ENCODE measurements at regions not wholly inside any gene's neighbourhood (a gene's known extent, or its start where the extent isn't known, plus 50 kb on each side); places are given as distances from the start of the nearest gene placed in this dataset.

DNA sequence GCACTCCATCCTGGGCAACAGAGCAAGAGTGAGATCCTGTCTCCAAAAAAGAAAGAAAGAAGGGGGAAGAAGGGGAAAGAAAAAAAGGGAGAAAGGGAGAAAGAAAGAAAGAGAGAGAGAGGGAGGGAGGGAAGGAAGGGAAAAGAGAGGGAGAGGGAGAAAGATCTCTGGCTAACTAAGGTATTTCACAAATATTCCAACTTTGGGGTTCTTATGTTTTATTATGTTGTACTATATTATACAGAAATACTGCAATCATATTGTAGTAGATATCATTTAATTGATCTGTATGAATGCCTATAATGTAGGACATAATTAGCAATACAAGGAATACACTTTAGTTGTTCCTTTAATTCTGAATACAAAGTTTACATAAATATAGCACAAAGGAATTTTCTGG, 70.1 kb upstream of the STAM2 start:
- no peak overlapping the region for H3K9ac ChIP-seq (ENCODE audit: low read depth in 1 of 3, low read length in 3 of 3)
- no peaks in the 10 kb centered on the region for H3K36me3 ChIP-seq (ENCODE audit: control insufficient read depth in 3 of 3, insufficient read depth in 3 of 3, low read length in 3 of 3)
- H3K27me3 ChIP-seq (ENCODE audit: control insufficient read depth in 3 of 3, insufficient read depth in 3 of 3, low read length in 3 of 3), result no peaks in the 10 kb centered on the region
- no peak overlapping the region for H3K27ac ChIP-seq (ENCODE audit: low read depth, low read length)
- H3K9me3 ChIP-seq (ENCODE audit: control insufficient read depth in 3 of 3, low read length in 3 of 3), result no peaks in the 10 kb centered on the region
- H3K4me1 ChIP-seq (ENCODE audit: control insufficient read depth in 3 of 3, insufficient read depth in 3 of 3, low read length in 3 of 3), result peaks cover 0 to 2% (median 0%) of the 10 kb centered on the region in 3 donors
- no peak overlapping the region for H3K4me3 ChIP-seq (ENCODE audit: low read length in 3 of 3)

DNA sequence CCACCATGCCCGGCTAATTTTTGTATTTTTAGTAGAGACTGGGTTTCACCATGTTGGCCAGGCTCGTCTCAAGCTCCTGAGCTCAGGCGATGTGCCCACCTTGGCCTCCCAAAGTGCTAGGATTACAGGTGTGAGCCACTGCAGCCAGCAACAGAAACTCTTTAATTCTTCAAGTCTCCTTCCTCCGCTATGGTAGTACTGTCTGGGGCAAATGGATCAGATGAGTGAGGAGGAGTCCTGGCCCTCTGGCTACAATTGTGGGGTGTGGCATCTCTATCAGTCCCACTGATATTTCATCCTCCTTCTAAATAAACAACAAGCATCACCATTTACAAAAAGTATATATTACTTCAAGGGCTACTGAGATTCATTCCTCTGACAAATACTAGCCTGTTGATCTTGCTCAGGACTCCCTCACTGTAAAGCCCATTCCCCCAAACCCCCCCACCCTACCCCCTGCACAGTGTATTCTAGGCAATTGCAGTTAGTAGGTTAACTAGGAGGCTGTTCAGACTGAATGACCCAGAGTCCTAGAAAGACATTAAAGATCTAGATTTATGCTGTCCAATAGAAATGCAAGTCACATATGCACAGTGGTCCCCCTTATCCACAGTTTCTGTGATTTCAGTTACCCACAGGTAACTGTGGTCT, 71.2 kb upstream of the STAM2 start:
- Histone ChIP-seq H3K4me1 (ENCODE audit: control insufficient read depth in 3 of 3, insufficient read depth in 3 of 3, low read length in 3 of 3) (peaks cover 0 to 2% (median 0%) of the 10 kb centered on the region in 3 donors), H3K27ac (ENCODE audit: low read depth, low read length) (no peak overlapping the region), H3K27me3 (ENCODE audit: control insufficient read depth in 3 of 3, insufficient read depth in 3 of 3, low read length in 3 of 3) (no peaks in the 10 kb centered on the region), H3K9me3 (ENCODE audit: control insufficient read depth in 3 of 3, low read length in 3 of 3) (no peaks in the 10 kb centered on the region), H3K36me3 (ENCODE audit: control insufficient read depth in 3 of 3, insufficient read depth in 3 of 3, low read length in 3 of 3) (no peaks in the 10 kb centered on the region), H3K4me3 (ENCODE audit: low read length in 3 of 3) (no peak overlapping the region), H3K9ac (ENCODE audit: low read depth in 1 of 3, low read length in 3 of 3) (no peak overlapping the region)

DNA sequence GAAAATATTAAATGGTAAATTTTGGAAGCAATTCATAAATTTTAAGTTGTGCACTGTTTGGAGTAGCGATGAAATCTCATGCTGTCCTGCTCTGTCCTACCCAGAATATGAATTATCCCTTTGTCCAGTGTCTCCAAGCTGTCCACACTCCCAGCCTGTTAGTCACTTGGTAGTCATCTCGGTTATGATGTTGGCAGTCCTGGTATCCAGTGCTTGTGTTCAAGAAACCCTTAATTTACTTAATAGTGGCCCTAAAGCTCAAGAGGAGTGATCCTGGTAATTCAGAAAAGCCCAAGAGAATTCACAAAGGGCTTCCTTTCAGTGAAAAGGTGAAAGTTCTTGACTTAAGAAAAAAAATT, 71.8 kb upstream of the STAM2 start:
- Histone ChIP-seq H3K27ac (ENCODE audit: low read depth, low read length) (no peak overlapping the region), H3K9me3 (ENCODE audit: control insufficient read depth in 3 of 3, low read length in 3 of 3) (no peaks in the 10 kb centered on the region), H3K4me1 (ENCODE audit: control insufficient read depth in 3 of 3, insufficient read depth in 3 of 3, low read length in 3 of 3) (peaks cover 0 to 2% (median 0%) of the 10 kb centered on the region in 3 donors), H3K4me3 (ENCODE audit: low read length in 3 of 3) (no peak overlapping the region), H3K27me3 (ENCODE audit: control insufficient read depth in 3 of 3, insufficient read depth in 3 of 3, low read length in 3 of 3) (no peaks in the 10 kb centered on the region), H3K9ac (ENCODE audit: low read depth in 1 of 3, low read length in 3 of 3) (no peak overlapping the region), H3K36me3 (ENCODE audit: control insufficient read depth in 3 of 3, insufficient read depth in 3 of 3, low read length in 3 of 3) (no peaks in the 10 kb centered on the region)

DNA sequence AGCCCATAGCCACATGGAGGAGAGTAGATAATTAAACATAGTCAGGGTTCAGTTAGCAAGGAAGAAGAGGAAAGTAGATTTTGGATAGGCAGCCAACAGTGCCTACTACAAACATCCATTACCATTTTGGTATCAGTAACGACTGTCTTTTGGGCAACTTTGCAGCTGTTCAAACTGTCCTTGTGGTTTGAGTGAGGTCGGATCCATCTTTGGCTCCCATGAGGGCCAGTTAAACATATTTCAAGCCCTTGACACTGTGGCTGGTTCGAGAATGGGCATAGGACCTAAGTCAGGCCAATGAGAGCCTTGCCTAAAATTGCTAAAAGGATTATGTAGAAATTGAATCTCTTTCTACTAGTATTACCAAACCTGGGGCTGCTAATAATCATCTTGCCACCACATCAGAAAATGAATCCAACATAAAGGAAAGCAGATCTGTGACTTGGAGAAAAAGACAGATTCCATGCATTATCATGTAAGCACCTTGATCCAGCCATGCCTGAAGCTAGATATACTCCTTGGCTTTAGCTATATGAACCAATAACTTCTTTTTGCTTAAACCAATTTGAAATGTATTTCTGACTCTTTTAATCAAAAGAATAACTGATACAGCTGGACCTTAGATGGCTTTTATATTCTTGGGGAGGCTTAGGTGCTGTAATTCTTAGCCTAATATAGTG, 75.0 kb upstream of the STAM2 start:
- no peaks in the 10 kb centered on the region for H3K9me3 ChIP-seq (ENCODE audit: control insufficient read depth in 3 of 3, low read length in 3 of 3)
- no peak overlapping the region for H3K4me3 ChIP-seq (ENCODE audit: low read length in 3 of 3)
- H3K27me3 ChIP-seq (ENCODE audit: control insufficient read depth in 3 of 3, insufficient read depth in 3 of 3, low read length in 3 of 3), result no peaks in the 10 kb centered on the region
- H3K4me1 ChIP-seq (ENCODE audit: control insufficient read depth in 3 of 3, insufficient read depth in 3 of 3, low read length in 3 of 3), result no peaks in the 10 kb centered on the region
- H3K36me3 ChIP-seq (ENCODE audit: control insufficient read depth in 3 of 3, insufficient read depth in 3 of 3, low read length in 3 of 3), result no peaks in the 10 kb centered on the region
- H3K9ac ChIP-seq (ENCODE audit: low read depth in 1 of 3, low read length in 3 of 3), result no peak overlapping the region
- H3K27ac ChIP-seq (ENCODE audit: low read depth, low read length), result no peak overlapping the region

DNA sequence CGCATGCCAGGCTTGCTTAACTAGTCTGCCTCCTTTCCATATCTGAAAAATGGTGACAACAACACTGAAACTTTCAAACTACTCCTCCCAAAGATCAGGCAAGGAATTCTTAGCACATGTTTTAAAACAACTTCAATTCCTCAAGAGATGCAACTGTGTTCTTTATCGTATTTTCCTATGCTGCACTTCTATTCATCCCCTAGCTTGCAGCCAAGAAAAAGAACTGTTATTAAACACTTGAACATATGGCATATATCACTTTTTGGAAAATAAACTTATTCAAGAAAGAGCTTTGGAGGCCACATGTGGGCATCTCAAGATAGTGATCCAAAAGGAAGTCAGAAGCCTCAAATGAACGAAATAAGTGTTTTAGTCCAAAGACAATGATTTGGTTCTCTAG, 75.6 kb upstream of the STAM2 start:
- Histone ChIP-seq H3K36me3 (ENCODE audit: control insufficient read depth in 3 of 3, insufficient read depth in 3 of 3, low read length in 3 of 3) (no peaks in the 10 kb centered on the region), H3K9ac (ENCODE audit: low read depth in 1 of 3, low read length in 3 of 3) (no peak overlapping the region), H3K27me3 (ENCODE audit: control insufficient read depth in 3 of 3, insufficient read depth in 3 of 3, low read length in 3 of 3) (no peaks in the 10 kb centered on the region), H3K9me3 (ENCODE audit: control insufficient read depth in 3 of 3, low read length in 3 of 3) (no peaks in the 10 kb centered on the region), H3K27ac (ENCODE audit: low read depth, low read length) (no peak overlapping the region), H3K4me3 (ENCODE audit: low read length in 3 of 3) (no peak overlapping the region), H3K4me1 (ENCODE audit: control insufficient read depth in 3 of 3, insufficient read depth in 3 of 3, low read length in 3 of 3) (no peaks in the 10 kb centered on the region)

DNA sequence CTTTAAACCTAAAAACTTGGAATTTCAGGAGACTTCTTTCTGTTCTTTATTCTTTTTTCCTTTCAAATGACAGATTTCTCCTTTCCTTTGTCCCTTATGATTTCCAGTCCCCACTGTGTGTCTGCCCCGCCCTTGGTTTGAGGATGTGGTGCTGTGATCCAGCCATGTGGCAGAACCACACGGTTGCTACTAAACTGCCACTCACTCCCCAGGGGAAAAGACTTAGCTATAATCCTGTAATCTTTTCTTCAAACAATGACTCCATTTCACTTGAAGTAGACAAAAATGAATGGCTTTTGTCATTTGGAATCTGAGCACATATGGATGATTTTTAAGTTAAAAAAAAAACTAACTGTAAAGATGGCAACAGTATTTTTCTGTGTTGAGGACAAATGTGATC, 76.2 kb upstream of the STAM2 start:
- Histone ChIP-seq H3K27me3 (ENCODE audit: control insufficient read depth in 3 of 3, insufficient read depth in 3 of 3, low read length in 3 of 3) (no peaks in the 10 kb centered on the region), H3K4me1 (ENCODE audit: control insufficient read depth in 3 of 3, insufficient read depth in 3 of 3, low read length in 3 of 3) (no peaks in the 10 kb centered on the region), H3K9ac (ENCODE audit: low read depth in 1 of 3, low read length in 3 of 3) (no peak overlapping the region), H3K36me3 (ENCODE audit: control insufficient read depth in 3 of 3, insufficient read depth in 3 of 3, low read length in 3 of 3) (no peaks in the 10 kb centered on the region), H3K4me3 (ENCODE audit: low read length in 3 of 3) (no peak overlapping the region), H3K9me3 (ENCODE audit: control insufficient read depth in 3 of 3, low read length in 3 of 3) (no peaks in the 10 kb centered on the region), H3K27ac (ENCODE audit: low read depth, low read length) (no peak overlapping the region)

DNA sequence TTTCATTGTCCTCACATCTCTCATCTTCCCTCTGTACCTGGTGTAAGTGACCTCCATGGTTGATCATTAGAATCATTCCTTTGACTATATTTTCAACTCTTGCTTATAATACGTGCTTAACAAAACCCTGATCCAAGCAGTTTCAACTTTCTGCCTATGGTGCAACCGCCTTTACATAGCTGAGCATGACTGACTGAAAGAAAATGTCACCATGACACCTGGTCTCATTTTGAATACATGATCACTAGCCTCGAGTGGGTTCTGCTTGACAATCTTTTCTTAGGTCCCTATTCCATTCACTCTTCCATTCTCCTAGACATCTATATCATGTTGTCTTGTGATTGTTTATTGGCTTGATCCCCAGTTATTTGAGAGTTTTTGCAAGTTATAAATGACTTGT, 78.9 kb upstream of the STAM2 start:
- no peak overlapping the region for H3K4me3 ChIP-seq (ENCODE audit: low read length in 3 of 3)
- no peaks in the 10 kb centered on the region for H3K27me3 ChIP-seq (ENCODE audit: control insufficient read depth in 3 of 3, insufficient read depth in 3 of 3, low read length in 3 of 3)
- H3K9me3 ChIP-seq (ENCODE audit: control insufficient read depth in 3 of 3, low read length in 3 of 3), result no peaks in the 10 kb centered on the region
- no peak overlapping the region for H3K27ac ChIP-seq (ENCODE audit: low read depth, low read length)
- no peaks in the 10 kb centered on the region for H3K36me3 ChIP-seq (ENCODE audit: control insufficient read depth in 3 of 3, insufficient read depth in 3 of 3, low read length in 3 of 3)
- no peaks in the 10 kb centered on the region for H3K4me1 ChIP-seq (ENCODE audit: control insufficient read depth in 3 of 3, insufficient read depth in 3 of 3, low read length in 3 of 3)
- H3K9ac ChIP-seq (ENCODE audit: low read depth in 1 of 3, low read length in 3 of 3), result no peak overlapping the region

DNA sequence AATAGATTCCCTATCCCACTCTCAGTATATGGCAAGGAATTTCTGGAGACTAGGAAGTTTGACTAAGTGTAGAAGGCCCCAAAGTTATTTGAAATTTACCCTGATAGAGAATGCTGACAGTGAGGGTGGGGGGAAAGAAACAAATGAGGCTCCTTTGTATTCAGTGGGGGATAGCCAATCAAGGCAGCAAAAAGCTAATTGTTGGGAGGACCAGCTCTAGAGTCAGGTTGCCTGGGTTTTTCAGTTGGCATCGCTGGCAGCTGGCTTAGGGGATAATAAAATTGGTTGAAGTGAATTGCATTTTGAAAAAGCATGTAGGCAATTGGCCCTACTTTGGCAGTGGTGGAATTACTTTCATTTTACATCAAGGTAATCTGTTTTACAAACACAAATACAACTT, 79.4 kb upstream of the STAM2 start:
- no peaks in the 10 kb centered on the region for H3K27me3 ChIP-seq (ENCODE audit: control insufficient read depth in 3 of 3, insufficient read depth in 3 of 3, low read length in 3 of 3)
- no peaks in the 10 kb centered on the region for H3K4me1 ChIP-seq (ENCODE audit: control insufficient read depth in 3 of 3, insufficient read depth in 3 of 3, low read length in 3 of 3)
- H3K36me3 ChIP-seq (ENCODE audit: control insufficient read depth in 3 of 3, insufficient read depth in 3 of 3, low read length in 3 of 3), result no peaks in the 10 kb centered on the region
- no peak overlapping the region for H3K4me3 ChIP-seq (ENCODE audit: low read length in 3 of 3)
- H3K9me3 ChIP-seq (ENCODE audit: control insufficient read depth in 3 of 3, low read length in 3 of 3), result no peaks in the 10 kb centered on the region
- H3K27ac ChIP-seq (ENCODE audit: low read depth, low read length), result no peak overlapping the region
- H3K9ac ChIP-seq (ENCODE audit: low read depth in 1 of 3, low read length in 3 of 3), result no peak overlapping the region

DNA sequence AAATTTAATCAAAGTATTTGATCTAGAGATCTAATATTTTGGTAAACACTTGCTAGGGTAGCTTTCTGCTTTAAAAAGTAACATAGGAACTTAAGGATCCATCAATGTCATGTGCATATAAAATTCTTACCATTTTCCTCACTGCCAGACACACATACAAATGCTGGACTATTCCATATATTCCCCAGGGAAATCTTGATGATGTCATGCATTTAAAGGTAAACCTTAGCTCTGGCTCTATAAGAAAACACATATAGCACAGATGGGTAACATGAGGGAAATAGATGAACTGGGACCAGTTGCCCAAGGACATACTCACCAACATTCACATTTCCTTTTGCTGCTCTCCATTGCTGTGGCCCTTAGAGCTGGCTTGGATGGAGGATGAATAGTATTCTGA, 79.1 kb upstream of the FMNL2 start:
- H3K4me3 ChIP-seq (ENCODE audit: low read length in 3 of 3), result no peak overlapping the region
- H3K27me3 ChIP-seq (ENCODE audit: control insufficient read depth in 3 of 3, insufficient read depth in 3 of 3, low read length in 3 of 3), result no peaks in the 10 kb centered on the region
- H3K9ac ChIP-seq (ENCODE audit: low read depth in 1 of 3, low read length in 3 of 3), result no peak overlapping the region
- no peaks in the 10 kb centered on the region for H3K36me3 ChIP-seq (ENCODE audit: control insufficient read depth in 3 of 3, insufficient read depth in 3 of 3, low read length in 3 of 3)
- no peak overlapping the region for H3K27ac ChIP-seq (ENCODE audit: low read depth, low read length)
- no peaks in the 10 kb centered on the region for H3K9me3 ChIP-seq (ENCODE audit: control insufficient read depth in 3 of 3, low read length in 3 of 3)
- H3K4me1 ChIP-seq (ENCODE audit: control insufficient read depth in 3 of 3, insufficient read depth in 3 of 3, low read length in 3 of 3), result no peaks in the 10 kb centered on the region

DNA sequence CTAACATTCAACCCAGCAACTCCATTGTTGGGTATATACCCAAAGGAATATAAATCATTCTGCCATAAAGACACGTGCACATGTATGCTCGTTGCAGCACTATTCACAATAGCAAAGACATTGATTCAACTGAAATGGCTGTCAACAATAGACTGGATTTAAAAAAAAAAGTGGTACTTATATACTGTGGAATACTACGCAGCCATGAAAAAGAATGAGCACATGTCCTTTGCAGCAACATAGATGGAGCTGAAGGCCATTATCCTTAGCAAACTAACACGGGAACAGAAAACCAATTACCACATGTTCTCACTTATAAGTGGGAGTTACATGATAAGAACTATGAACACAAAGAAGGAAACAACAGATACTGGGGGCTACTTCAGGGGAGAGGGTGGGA, 74.0 kb upstream of the FMNL2 start:
- H3K36me3 ChIP-seq (ENCODE audit: control insufficient read depth in 3 of 3, insufficient read depth in 3 of 3, low read length in 3 of 3), result no peaks in the 10 kb centered on the region
- H3K9me3 ChIP-seq (ENCODE audit: control insufficient read depth in 3 of 3, low read length in 3 of 3), result no peaks in the 10 kb centered on the region
- H3K4me1 ChIP-seq (ENCODE audit: control insufficient read depth in 3 of 3, insufficient read depth in 3 of 3, low read length in 3 of 3), result no peaks in the 10 kb centered on the region
- no peak overlapping the region for H3K27ac ChIP-seq (ENCODE audit: low read depth, low read length)
- no peaks in the 10 kb centered on the region for H3K27me3 ChIP-seq (ENCODE audit: control insufficient read depth in 3 of 3, insufficient read depth in 3 of 3, low read length in 3 of 3)
- H3K4me3 ChIP-seq (ENCODE audit: low read length in 3 of 3), result no peak overlapping the region
- H3K9ac ChIP-seq (ENCODE audit: low read depth in 1 of 3, low read length in 3 of 3), result no peak overlapping the region
